Peyer's patch (tissue), 4 donors: ENCODE measurements at regions not wholly inside any gene's neighbourhood (a gene's known extent, or its start where the extent isn't known, plus 50 kb on each side); places are given as distances from the start of the nearest gene placed in this dataset.

ENCODE experiments used
- DNase-seq, 3 donors: peaks; one replicate each; pipeline ENCODE4 v3.0.0-alpha.2; 2017 to 2019
- H3K27ac ChIP-seq, 4 donors: fragments of 200-600 bp; sonication (generic); one replicate each; pipeline ENCODE4 v1.5.1; 2016 to 2019
- H3K27me3 ChIP-seq, 2 donors: fragments of 200-600 bp; sonication (generic); one replicate each; pipeline ENCODE4 v1.5.1; 2019
- H3K36me3 ChIP-seq, 3 donors: fragments of 200-600 bp; sonication (generic); one replicate each; pipeline ENCODE4 v1.5.1; 2016 to 2019
- H3K4me1 ChIP-seq, 4 donors: fragments of 200-600 bp; sonication (generic); one replicate each; pipeline ENCODE4 v1.5.1; 2016 to 2019
- H3K4me3 ChIP-seq, 4 donors: fragments of 200-600 bp; sonication (generic); 1 replicate in 3 of 4; 2 replicates in 1 of 4; pipeline ENCODE4 v1.5.1; 2016 to 2019; ENCODE audit warnings: mild to moderate bottlenecking in 1 of 4
- H3K9me3 ChIP-seq, 4 donors: fragments of 200-600 bp; sonication (generic); one replicate each; pipeline ENCODE4 v1.5.1; 2016 to 2019; ENCODE audit warnings: mild to moderate bottlenecking in 1 of 4
- POLR2A ChIP-seq, 2 donors: fragments of 450-650 bp; IDR thresholded peaks; one replicate each; pipeline ENCODE4 v1.5.1; 2017; ENCODE audit warnings: antibody characterized with exemption in 2 of 2, mild to moderate bottlenecking in 2 of 2, moderate library complexity in 2 of 2
- TF ChIP-seq, protein P1 (sequence below), 6 experiments: fragments of 450-650 bp in 4 of 6; fragments of 200-600 bp in 2 of 6; sonication (generic) in 1 of 6; IDR thresholded peaks; one replicate each; pipeline ENCODE4 v1.5.1; 2017 to 2019; ENCODE audit warnings: antibody characterized with exemption in 6 of 6, mild to moderate bottlenecking in 3 of 6, moderate library complexity in 1 of 6

DNA sequence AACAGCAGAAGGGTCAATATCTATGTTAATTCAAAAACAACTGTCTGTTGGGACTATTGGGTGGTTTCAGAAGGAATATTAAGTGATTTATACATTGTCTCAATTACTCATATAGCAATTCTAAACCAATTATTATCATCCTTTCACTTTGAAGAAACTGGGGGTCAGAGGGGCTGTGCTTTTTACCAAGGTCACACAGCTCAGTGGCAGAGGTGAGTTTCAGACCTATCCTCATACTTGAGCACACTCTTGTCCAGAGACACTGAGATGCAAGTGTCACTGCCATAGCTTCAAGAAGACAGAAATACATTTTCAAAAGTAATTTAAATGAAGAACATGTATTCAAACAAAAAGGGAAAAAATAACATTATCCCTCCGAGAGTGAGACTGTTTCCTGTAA, 195.3 kb downstream of the ARL4A start:
- no peak for TF ChIP-seq POLR2A (IDR thresholded peaks at IDR 0.05)
- TF ChIP-seq, protein P1, sequence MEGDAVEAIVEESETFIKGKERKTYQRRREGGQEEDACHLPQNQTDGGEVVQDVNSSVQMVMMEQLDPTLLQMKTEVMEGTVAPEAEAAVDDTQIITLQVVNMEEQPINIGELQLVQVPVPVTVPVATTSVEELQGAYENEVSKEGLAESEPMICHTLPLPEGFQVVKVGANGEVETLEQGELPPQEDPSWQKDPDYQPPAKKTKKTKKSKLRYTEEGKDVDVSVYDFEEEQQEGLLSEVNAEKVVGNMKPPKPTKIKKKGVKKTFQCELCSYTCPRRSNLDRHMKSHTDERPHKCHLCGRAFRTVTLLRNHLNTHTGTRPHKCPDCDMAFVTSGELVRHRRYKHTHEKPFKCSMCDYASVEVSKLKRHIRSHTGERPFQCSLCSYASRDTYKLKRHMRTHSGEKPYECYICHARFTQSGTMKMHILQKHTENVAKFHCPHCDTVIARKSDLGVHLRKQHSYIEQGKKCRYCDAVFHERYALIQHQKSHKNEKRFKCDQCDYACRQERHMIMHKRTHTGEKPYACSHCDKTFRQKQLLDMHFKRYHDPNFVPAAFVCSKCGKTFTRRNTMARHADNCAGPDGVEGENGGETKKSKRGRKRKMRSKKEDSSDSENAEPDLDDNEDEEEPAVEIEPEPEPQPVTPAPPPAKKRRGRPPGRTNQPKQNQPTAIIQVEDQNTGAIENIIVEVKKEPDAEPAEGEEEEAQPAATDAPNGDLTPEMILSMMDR (IDR thresholded peaks at IDR 0.05), result no peak
- DNase-seq, result no peak
- Histone ChIP-seq H3K4me1 (no peaks in the 10 kb centered on the region), H3K36me3 (no peaks in the 10 kb centered on the region), H3K9me3 (no peaks in the 10 kb centered on the region), H3K27ac (no peak overlapping the region), H3K4me3 (no peak overlapping the region), H3K27me3 (no peaks in the 10 kb centered on the region)

DNA sequence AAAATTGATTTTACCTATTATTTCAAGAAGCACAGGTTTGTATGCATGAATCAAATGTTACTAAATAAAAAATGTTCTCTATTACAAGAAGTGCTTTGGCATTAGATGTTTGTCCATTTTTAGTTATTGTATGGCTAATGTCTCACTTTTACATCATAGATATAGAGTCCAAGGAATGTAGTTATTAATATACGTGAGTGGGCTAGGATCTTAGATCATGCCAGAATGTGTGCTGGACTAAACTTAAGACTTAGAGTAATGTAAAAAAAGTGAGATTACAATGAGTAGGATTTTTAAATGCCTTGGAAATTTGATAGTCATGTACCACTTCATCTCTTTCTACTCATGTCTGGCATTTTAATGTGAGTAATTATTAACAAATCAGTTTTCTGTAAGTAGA, 196.6 kb downstream of the ARL4A start:
- no peaks in the 10 kb centered on the region for H3K27me3 ChIP-seq
- H3K4me3 ChIP-seq, result no peak overlapping the region
- no peak for TF ChIP-seq POLR2A (IDR thresholded peaks at IDR 0.05)
- TF ChIP-seq, protein P1 (IDR thresholded peaks at IDR 0.05), result no peak
- no peak overlapping the region for H3K27ac ChIP-seq
- no peaks in the 10 kb centered on the region for H3K4me1 ChIP-seq
- DNase-seq, result no peak
- H3K36me3 ChIP-seq, result no peaks in the 10 kb centered on the region
- H3K9me3 ChIP-seq, result no peaks in the 10 kb centered on the region

DNA sequence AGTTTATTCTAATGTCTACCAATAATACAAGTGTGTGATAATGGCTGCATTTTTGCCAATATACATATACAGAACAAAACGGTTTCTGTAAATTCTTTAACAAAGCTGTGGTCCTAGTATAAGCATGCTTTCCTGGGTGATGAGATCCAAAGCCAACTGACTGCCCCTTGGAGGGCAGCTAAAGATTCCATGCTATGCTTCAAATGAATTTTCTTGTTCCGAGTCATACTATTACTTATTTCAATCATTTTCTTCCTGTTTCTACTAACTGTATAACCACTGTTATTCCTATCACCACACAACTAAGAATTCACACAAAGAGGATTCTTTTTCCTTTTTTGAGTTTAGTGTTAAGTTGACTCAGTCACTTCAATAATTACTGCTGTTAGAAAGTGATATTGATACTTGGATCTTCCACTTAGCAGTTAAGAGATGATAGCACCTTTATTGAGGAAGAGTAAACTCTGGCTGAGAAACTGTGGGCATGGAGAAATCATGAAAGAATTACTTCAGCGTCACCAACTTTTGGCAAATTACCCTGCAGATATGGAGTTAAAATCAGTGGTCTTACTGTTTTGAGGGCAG, 197.5 kb downstream of the ARL4A start:
- Histone ChIP-seq H3K9me3 (no peaks in the 10 kb centered on the region), H3K27ac (no peak overlapping the region), H3K36me3 (no peaks in the 10 kb centered on the region), H3K4me3 (no peak overlapping the region), H3K4me1 (no peaks in the 10 kb centered on the region), H3K27me3 (no peaks in the 10 kb centered on the region)
- no peak for DNase-seq
- TF ChIP-seq POLR2A (IDR thresholded peaks at IDR 0.05), result no peak

DNA sequence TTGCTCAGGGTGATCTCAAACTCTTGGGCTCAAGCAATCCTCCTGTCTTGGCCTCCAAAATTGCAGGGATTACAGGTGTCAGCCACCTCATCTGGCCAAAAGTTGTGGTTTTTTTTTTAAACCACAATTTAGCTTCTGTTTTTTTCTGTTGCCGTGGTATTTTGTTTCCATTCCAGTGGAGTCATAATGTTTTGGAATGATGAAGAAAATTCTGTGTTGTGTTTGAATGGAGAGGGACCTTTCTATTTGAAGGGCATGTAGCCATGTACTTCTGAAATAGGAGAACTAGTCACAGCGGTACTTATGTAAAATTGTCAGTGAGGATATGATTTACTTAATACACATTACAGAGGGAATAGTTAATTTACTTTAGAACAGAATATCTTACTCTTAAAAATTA, 201.3 kb downstream of the ARL4A start:
- DNase-seq, result no peak

DNA sequence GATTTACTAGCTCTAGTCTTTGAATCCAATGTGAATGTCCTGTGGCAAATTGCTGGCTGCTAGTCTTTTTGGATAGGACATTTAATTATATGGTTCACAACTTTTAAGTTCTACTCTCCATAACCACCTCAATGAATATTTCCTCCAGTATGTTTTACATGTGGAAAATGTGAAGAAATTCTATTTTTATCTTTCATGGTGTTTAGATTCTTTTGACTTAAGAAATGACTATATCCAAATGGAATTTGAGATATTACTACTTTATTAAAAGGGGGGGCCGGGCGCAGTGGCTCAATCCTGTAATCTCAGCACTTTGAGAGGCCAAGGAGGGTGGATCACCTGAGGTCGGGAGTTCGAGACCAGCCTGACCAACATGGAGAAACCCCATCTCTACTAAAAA, 202.0 kb downstream of the ARL4A start:
- Histone ChIP-seq H3K27me3 (no peaks in the 10 kb centered on the region), H3K27ac (no peak overlapping the region), H3K36me3 (no peaks in the 10 kb centered on the region), H3K9me3 (no peaks in the 10 kb centered on the region), H3K4me1 (no peaks in the 10 kb centered on the region), H3K4me3 (no peak overlapping the region)
- DNase-seq, result no peak
- no peak for TF ChIP-seq POLR2A (IDR thresholded peaks at IDR 0.05)
- TF ChIP-seq, protein P1 (IDR thresholded peaks at IDR 0.05), result no peak

More for the DNA sequence above, 201.3 kb downstream of the ARL4A start:
- H3K4me3 ChIP-seq, result no peak overlapping the region
- H3K27me3 ChIP-seq, result no peaks in the 10 kb centered on the region
- TF ChIP-seq, protein P1 (IDR thresholded peaks at IDR 0.05), result no peak
- TF ChIP-seq POLR2A (IDR thresholded peaks at IDR 0.05), result no peak
- no peak overlapping the region for H3K27ac ChIP-seq
- no peaks in the 10 kb centered on the region for H3K9me3 ChIP-seq
- no peaks in the 10 kb centered on the region for H3K4me1 ChIP-seq
- no peaks in the 10 kb centered on the region for H3K36me3 ChIP-seq

DNA sequence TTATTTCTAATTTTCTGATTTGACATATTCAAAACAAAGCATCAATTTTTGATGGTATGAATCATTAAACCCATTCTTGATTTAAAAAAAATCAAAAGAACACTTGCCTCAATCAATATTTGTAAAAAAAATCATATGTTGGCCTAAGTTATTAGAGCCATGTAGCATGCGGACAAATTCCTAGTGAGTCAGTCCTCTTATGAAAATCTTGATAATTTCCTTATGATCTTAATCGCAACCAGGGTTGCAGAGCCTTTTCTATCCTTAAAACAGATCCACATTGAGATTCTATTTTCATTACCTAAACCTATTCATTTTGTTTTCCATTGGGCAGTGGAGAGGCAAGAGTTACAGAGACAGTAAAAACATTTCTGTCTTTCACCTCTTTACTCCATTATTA, 203.2 kb downstream of the ARL4A start:
- TF ChIP-seq POLR2A (IDR thresholded peaks at IDR 0.05), result no peak
- no peak overlapping the region for H3K4me3 ChIP-seq
- H3K9me3 ChIP-seq, result no peaks in the 10 kb centered on the region
- no peaks in the 10 kb centered on the region for H3K36me3 ChIP-seq
- H3K27me3 ChIP-seq, result no peaks in the 10 kb centered on the region
- no peak overlapping the region for H3K27ac ChIP-seq
- no peak for DNase-seq
- no peaks in the 10 kb centered on the region for H3K4me1 ChIP-seq

DNA sequence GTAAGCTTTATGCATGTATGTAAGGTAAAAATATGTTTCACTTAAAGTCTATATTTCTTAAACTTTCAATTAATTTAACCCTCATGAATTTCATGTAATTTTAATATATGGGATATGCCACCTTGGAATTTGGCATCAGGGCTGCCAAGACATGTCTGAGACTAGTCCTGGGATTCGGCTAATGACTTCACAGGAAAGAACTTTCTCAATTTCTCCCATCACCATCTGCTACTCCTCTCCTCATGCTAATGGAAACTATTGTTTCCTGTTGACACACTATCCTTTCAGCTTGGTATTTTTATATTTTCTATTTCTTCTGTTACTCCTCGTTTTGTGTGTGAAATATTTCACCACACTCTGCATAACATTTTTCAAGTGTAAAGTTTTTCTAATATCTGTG, 205.9 kb downstream of the ARL4A start:
- no peaks in the 10 kb centered on the region for H3K4me1 ChIP-seq
- no peak overlapping the region for H3K27ac ChIP-seq
- no peaks in the 10 kb centered on the region for H3K27me3 ChIP-seq
- no peak for TF ChIP-seq POLR2A (IDR thresholded peaks at IDR 0.05)
- TF ChIP-seq, protein P1 (IDR thresholded peaks at IDR 0.05), result no peak
- no peaks in the 10 kb centered on the region for H3K9me3 ChIP-seq
- no peak overlapping the region for H3K4me3 ChIP-seq
- no peaks in the 10 kb centered on the region for H3K36me3 ChIP-seq
- DNase-seq, result no peak
